Heart left ventricle (tissue), 16 donors: ENCODE measurements at regions not wholly inside any gene's neighbourhood (a gene's known extent, or its start where the extent isn't known, plus 50 kb on each side); places are given as distances from the start of the nearest gene placed in this dataset.

Source experiments
- ATAC-seq, 4 donors: fragments of 200-7000 bp; cut with Tn5 transposase; one replicate each; pipeline ENCODE4 v1.9.1; 2020 to 2022; ENCODE audit warnings: moderate library complexity in 4 of 4, mild to moderate bottlenecking in 3 of 4, moderate number of reproducible peaks in 1 of 4
- DNase-seq, 5 donors: peaks; one replicate each; pipeline ENCODE4 v3.0.0-alpha.2; 2020
- H3K27ac ChIP-seq, 12 donors: fragments of 200-600 bp; sonication (generic) in 4 of 12; one replicate each; pipeline versions ENCODE4 v1.5.0 to v1.8.0; 2016 to 2022; ENCODE audit warnings: mild to moderate bottlenecking in 2 of 12
- H3K27me3 ChIP-seq, 9 donors: fragments of 200-600 bp; sonication (generic) in 2 of 9; one replicate each; pipeline versions ENCODE4 v1.5.1 to v1.8.0; 2016 to 2022; ENCODE audit warnings: mild to moderate bottlenecking in 3 of 9
- H3K36me3 ChIP-seq, 9 donors: fragments of 200-600 bp; sonication (generic) in 2 of 9; one replicate each; pipeline versions ENCODE4 v1.5.0 to v1.8.0; 2018 to 2022; ENCODE audit warnings: mild to moderate bottlenecking in 2 of 9
- H3K4me1 ChIP-seq, 12 donors: fragments of 200-600 bp; sonication (generic) in 4 of 12; one replicate each; pipeline versions ENCODE4 v1.5.0 to v1.8.0; 2016 to 2022; ENCODE audit warnings: mild to moderate bottlenecking in 3 of 12
- H3K4me3 ChIP-seq, 12 donors: fragments of 200-600 bp; sonication (generic) in 4 of 12; one replicate each; pipeline versions ENCODE4 v1.5.0 to v1.8.0; 2017 to 2022; ENCODE audit warnings: mild to moderate bottlenecking in 9 of 12, moderate library complexity in 4 of 12
- H3K9me3 ChIP-seq, 12 donors: fragments of 200-600 bp; sonication (generic) in 4 of 12; one replicate each; pipeline versions ENCODE4 v1.5.0 to v1.8.0; 2016 to 2022; ENCODE audit warnings: mild to moderate bottlenecking in 1 of 12
- POLR2A ChIP-seq, 2 donors: fragments of 450-650 bp; IDR thresholded peaks; one replicate each; pipeline ENCODE4 v1.6.1; 2017; ENCODE audit warnings: antibody characterized with exemption in 2 of 2, mild to moderate bottlenecking in 2 of 2, moderate library complexity in 2 of 2
- WGBS, 4 donors: extraction: QIAGEN DNeasy Blood & Tissue Kit in 2 of 4; methylation state at CpG; one replicate each; pipeline versions ENCODE4 v1.1.5 to v1.1.7; 2013 to 2018; 5-methylcytosine and 5-hydroxymethylcytosine counted together
- intact Hi-C, 10 donors: fragments of 100-400 bp; cut with DNase I; formaldehyde crosslinking; loops; one replicate each; pipeline versions ENCODE4 v1.11.1 to v1.14.2; 2022
- TF ChIP-seq, protein P1 (sequence below), 12 donors: fragments of 200-600 bp; sonication (generic) in 4 of 12; IDR thresholded peaks; one replicate each; pipeline versions ENCODE4 v1.5.0 to v1.8.0; 2018 to 2022; ENCODE audit warnings: antibody characterized with exemption in 12 of 12, mild to moderate bottlenecking in 5 of 12
- donor health status: ischemic (EF 13 %, LVEDD 7.1; RV severe dilation, severe dysfunction).
- donor health status: healthy with polysubstance abuse.
- donor health status: DM: no; HTN: yes; CAD: no.
- donor health status: DM: no; HTN: no; CAD: no.
- donor health status: ischemic (EF 25% LVEDD 6.9; RV normal size, moderate dysfunction).
- donor health status: ischemic (EF 25% LVEDD 5.7; RV mildly dilated, moderate dysfunction).
- donor health status: healthy.
- donor health status: DM: yes; HTN: yes; CAD: no.
- donor health status: ischemic (EF 35%, LVEDD 5.7; RV mildly dilated, moderate dysfunction).
- donor health status: nonischemic (EF 11% LVEDD 7.7; RV severe dilation, severe dysfunction).
- donor health status: DM: yes; HTN: yes; CAD: no.
- donor health status: PGD.
- donor health status: ischemic (EF 29% LVEDD 5.4; RV normal size, mild dysfunction).
- donor health status: nonischemic (EF 23%, LVEDD 6.1; RV moderate dilation, normal function).

DNA sequence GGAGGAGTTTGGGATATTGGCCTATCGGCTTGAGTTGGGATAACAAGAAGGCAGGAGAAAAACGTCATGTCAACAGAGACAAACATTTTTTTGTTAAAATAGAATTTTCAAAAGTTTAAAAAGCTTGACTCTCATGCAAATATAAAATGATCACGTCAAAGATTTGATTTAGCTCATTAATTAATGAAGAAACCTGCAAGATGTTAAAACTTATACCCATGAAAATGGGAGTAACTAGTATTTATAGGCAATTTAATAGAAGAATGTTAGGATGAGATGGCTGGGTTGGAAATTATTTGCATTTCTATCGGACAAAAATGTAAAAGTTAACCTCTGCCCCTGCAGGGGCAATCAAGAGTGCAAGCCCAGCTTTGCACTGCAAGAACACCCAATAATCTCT lies 184.6 kb upstream of the BCOR start:
- TF ChIP-seq POLR2A (IDR thresholded peaks at IDR 0.05) = no peak
- TF ChIP-seq, protein P1, sequence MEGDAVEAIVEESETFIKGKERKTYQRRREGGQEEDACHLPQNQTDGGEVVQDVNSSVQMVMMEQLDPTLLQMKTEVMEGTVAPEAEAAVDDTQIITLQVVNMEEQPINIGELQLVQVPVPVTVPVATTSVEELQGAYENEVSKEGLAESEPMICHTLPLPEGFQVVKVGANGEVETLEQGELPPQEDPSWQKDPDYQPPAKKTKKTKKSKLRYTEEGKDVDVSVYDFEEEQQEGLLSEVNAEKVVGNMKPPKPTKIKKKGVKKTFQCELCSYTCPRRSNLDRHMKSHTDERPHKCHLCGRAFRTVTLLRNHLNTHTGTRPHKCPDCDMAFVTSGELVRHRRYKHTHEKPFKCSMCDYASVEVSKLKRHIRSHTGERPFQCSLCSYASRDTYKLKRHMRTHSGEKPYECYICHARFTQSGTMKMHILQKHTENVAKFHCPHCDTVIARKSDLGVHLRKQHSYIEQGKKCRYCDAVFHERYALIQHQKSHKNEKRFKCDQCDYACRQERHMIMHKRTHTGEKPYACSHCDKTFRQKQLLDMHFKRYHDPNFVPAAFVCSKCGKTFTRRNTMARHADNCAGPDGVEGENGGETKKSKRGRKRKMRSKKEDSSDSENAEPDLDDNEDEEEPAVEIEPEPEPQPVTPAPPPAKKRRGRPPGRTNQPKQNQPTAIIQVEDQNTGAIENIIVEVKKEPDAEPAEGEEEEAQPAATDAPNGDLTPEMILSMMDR (IDR thresholded peaks at IDR 0.05) = no peak
- H3K36me3 ChIP-seq = no peaks in the 10 kb centered on the region
- intact Hi-C loops = no loop called here
- peaks cover 0 to 9% (median 0%) of the 10 kb centered on the region in 12 donors for H3K9me3 ChIP-seq
- H3K4me1 ChIP-seq = peaks cover 0 to 4% (median 0%) of the 10 kb centered on the region in 12 donors
- 69 to 87% (median 79%) methylated on average over 4 of the region's 4 CpGs for WGBS, 4 donors
- H3K4me3 ChIP-seq = no peak overlapping the region
- ATAC-seq (no peak), DNase-seq (no peak)
- H3K27me3 ChIP-seq = no peaks in the 10 kb centered on the region
- H3K27ac ChIP-seq = no peak overlapping the region

DNA sequence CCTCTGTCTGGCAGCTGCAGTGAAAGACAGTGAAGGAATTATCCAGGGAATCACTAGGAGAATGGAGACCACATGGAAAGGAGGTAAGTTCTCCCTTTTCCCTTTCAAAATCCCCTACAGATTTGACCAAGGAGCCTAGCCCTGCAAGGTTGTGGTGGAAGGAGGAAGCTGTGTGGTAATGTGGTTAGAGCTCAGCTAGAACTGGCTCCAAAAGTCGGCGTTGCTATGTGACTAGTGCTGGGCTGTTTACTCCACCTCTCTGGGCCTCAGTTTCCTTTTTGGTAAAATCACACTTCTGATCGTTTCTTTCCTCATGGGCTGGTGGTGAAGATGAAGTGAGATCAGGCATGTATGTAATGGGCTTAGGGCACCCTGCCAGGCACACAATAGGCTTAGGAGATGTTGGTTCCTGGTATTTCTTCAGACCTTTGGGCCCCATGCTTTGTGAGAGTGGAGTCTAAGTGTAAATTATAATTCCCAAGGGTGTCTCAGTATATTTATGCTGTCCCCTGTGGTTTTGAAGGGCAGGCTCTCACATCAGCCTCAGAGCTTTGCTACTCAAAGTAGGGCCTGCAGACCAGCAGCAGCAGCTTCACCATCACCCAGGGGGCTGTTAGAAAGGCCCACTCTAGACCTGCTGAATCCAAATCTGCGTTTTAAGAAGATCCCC lies 183.7 kb upstream of the BCOR start:
- intact Hi-C loops = no loop called here

DNA sequence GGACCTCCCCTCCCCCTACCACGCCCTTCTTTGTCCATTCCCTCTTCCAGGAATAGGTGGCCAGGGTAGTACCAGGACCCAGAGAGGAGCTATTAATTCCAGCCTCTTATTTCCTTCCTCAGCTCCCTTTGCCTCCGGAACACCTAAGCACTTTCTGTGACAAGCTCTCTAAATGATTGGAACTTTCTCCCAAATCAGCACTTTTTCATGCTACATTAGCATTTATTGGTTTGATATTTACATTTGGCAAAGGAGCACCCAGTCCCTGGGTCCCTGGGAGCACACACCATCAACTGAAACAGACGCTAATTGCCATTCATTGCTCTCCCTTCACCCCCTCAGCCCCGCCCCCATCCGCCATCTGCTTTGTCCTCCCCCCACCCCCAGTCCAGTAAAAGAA lies 182.0 kb upstream of the BCOR start:
- WGBS, 4 donors = 75 to 92% (median 84%) methylated on average over 5 of the region's 5 CpGs
- H3K4me3 ChIP-seq = no peak overlapping the region
- ATAC-seq = no peak
- H3K36me3 ChIP-seq = no peaks in the 10 kb centered on the region
- DNase-seq = no peak
- no peak overlapping the region for H3K27ac ChIP-seq
- TF ChIP-seq POLR2A (IDR thresholded peaks at IDR 0.05) = no peak
- no peaks in the 10 kb centered on the region for H3K27me3 ChIP-seq
- intact Hi-C loops = no loop called here
- peaks cover 0 to 4% (median 0%) of the 10 kb centered on the region in 12 donors for H3K4me1 ChIP-seq
- peaks cover 0 to 11% (median 0%) of the 10 kb centered on the region in 12 donors for H3K9me3 ChIP-seq

More for the DNA sequence above, 183.7 kb upstream of the BCOR start:
- H3K27me3 ChIP-seq = no peaks in the 10 kb centered on the region
- DNase-seq (no peak), ATAC-seq (no peak)
- WGBS, 4 donors = 74 to 83% (median 80%) methylated on average over 4 of the region's 4 CpGs
- H3K9me3 ChIP-seq = peaks cover 0 to 12% (median 0%) of the 10 kb centered on the region in 12 donors
- H3K27ac ChIP-seq = no peak overlapping the region
- no peaks in the 10 kb centered on the region for H3K36me3 ChIP-seq
- TF ChIP-seq, protein P1 (IDR thresholded peaks at IDR 0.05) = no peak
- H3K4me1 ChIP-seq = peaks cover 0 to 4% (median 0%) of the 10 kb centered on the region in 12 donors
- no peak overlapping the region for H3K4me3 ChIP-seq

DNA sequence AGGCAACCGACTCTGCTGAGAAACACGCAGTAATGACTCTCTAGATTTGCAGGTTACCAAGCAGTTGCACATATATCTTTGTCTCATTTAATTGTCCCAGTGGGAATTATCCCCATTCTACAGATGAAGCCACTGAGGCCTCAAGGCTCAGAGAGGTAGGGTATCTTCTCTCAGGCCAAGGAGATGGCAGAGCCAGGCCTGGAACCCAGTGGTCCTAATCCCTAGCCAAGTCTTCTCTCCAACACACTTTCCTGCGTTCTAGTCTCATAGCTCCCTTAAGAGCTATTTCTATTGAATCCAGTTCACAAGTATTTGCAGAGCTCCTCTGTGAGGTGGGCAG lies 181.3 kb upstream of the BCOR start:
- H3K4me3 ChIP-seq = no peak overlapping the region
- peaks cover 0 to 4% (median 0%) of the 10 kb centered on the region in 12 donors for H3K4me1 ChIP-seq
- no peaks in the 10 kb centered on the region for H3K27me3 ChIP-seq
- no peaks in the 10 kb centered on the region for H3K36me3 ChIP-seq
- H3K9me3 ChIP-seq = peaks cover 0 to 11% (median 0%) of the 10 kb centered on the region in 12 donors
- no peak for ATAC-seq
- DNase-seq = no peak
- WGBS, 4 donors = 75 to 82% (median 78%) methylated on average over 3 of the region's 3 CpGs
- no peak for TF ChIP-seq POLR2A (IDR thresholded peaks at IDR 0.05)
- TF ChIP-seq, protein P1 (IDR thresholded peaks at IDR 0.05) = no peak
- H3K27ac ChIP-seq = no peak overlapping the region
- intact Hi-C loops = no loop called here
